ENCODE measurements at regions not wholly inside any gene's neighbourhood (a gene's known extent, or its start where the extent isn't known, plus 50 kb on each side); places are given as distances from the start of the nearest gene placed in this dataset.

DNA sequence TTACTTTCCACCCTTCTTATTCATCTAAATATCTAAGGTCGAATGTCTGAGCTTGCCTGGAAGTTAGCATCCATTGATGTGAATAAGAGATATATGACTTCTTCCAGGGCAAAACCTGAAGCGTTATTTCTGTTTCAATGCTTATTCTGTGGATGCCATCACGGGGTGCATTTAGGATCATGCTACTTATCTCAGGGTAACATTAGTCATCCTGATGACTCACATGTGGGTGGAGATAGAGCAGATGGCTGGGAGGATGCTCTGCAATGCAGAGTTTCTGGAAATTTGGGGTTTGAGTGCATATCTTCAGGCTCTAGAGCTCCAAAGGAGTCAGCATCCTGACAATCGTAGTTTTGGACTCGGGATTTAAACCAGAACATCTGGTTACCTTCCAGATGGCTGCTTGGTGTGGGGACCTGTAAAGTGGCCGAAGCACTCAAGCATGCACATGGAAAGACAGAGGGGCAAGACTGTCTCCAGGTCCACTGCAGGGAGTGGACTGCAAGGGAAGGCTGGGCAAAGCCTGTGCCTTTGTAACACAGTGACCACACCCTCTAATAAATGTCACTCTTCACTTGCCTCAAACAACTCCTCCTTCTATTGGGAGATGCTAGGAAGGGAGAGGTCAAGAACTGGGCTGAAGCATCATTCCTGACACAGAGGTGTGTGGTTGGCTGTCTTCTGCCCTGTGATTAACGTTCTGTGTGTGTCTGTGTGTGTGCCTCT is 175.2 kb upstream of the SALL1 start:
- DNase-seq (ENCODE audit: low read depth in 2 of 2) = no peak

DNA sequence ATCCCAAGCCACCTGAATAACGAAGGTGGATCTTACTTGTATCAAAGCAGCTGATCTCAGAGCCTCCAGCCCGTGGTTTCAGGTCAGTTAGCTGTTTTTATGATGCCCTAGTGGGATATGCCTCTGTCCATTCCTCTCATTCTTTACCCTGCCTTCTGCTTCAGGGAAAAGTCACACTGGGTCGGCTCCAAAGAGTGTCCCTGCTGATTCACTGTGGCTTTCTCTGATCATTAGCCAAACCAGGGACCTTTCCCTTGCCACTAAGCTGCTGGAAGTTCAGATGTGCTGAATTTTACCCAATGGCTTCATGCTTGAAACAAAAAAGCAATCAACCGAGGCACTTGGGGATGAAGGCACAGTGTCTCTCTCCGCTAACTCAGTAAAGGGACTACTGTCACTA is 170.2 kb upstream of the SALL1 start:
- no peak for DNase-seq (ENCODE audit: low read depth in 2 of 2)

DNA sequence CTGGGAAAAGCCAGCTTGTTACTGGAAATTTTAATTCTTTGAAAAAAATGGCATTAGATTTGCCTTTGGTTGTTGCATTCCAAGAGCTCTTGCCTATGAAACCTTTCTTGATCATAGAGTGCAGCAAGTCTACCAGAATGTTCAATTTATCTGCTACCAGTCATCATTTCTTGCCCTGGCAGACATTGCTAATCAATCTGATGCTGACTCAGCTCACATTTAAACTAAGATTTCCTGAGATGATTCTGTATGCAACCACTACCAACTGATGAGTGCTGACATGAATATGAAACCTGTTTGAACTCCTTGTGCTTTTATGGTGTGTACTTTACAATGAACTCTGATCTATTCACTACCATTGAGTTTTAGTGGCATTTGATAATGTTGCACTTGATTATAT is 166.5 kb upstream of the SALL1 start:
- DNase-seq (ENCODE audit: low read depth in 2 of 2) = no peak

DNA sequence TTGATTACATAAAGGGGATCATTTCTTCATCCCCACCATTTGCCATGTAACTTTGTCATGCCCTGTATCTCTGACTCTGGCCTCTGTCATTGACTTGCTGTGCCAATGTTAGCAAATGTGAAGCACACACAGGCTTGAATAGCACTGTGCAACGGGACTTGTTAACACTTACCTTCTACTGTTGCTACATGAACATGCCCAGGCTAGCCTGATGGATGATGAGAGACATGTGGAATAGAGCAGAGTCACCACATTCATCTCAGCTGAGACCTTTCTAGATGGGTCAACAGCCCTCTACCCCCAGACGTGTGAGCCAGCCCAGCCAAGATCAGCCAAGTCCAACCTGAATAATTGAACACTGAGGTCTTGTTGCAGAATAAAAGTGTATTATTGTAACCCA is 162.1 kb upstream of the SALL1 start:
- no peak for DNase-seq (ENCODE audit: low read depth in 2 of 2)

DNA sequence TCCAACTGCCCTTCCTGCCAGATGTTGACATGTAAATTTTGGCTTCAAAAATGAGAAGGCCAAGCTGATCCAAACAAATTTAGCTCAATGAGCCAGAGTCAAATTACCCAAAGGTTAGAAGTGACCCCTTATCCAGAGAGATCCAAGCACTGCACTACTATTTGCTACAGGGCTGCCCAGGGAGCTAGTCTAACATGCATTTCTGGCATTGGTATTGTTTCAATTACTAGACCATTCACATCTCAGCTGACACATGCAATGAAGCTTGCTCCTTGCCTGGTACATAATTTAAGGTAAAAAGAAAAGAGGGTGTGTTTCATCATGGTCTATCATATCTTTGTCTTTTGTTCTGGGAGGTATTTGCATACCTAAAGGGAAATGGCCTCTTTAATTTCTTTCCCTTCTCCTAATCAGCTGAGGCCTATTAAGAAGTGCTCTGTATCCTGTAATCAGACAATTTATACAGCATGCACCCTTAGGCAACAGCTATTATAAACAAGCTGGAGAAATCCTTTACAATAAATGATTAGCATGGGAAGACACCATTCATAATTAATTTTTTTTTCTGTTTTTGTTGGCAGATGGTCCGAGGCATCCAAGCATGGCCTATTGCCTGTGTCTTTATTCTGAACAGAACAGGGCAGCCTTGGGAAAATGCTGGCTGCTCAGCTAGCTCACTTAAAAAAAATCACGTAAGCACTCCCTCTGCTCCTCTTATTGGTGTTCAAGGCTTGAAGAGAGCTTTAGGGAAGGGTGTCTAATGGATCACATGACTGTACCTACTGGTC is 161.5 kb upstream of the SALL1 start:
- no peak for DNase-seq (ENCODE audit: low read depth in 2 of 2)

DNA sequence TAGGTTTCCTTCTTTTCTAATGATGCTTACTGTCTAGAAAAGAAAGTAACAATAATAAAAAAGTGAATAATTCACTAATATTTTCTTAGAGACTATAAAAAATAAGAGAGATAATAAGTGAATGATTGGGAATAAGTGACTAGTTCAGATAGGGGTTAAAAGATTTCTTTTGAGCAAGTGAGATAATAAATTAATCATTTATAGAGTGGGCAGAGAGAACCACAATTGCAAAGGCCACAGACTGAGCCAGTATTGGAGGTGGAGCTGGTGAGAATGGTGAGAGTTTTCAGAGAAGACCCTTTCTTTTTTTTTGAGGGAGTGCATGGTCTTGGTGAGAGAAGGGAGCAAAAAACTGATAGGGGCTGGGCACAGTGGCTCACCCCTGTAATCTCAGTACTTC is 159.1 kb upstream of the SALL1 start:
- DNase-seq (ENCODE audit: low read depth in 2 of 2) = no peak

DNA sequence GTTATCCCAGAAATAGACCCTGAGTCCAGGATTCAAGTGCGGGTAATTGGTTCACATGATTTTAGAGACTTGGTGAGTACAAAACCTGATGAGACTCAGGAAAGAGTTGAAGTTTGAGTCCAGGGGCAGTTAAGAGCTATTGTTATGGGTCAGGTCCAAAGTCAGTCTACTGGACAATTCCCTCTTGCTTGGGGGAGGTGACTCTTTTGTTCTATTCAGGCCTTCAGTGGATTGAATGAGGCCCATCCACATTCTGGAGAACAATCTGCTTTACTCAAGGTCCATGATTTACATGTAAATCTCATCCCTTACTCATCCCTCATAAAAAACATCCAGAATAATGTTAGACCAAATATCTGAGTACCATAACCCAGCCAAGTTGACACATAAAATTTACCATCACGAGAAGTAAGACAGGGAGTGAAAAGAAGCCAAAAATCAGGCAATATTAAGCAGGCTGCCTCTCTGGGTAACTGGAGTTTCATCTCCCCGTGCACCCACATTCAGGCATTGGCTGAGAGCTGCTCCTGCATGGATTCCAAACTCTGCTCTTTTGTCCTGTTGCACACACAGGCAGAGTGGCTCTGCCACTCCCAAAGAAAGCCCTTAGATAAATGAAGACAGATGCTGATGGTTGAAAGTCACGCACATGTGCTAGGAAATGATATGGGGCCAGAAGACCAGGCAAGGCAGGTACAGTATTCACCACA is 156.0 kb upstream of the SALL1 start:
- no peak for DNase-seq (ENCODE audit: low read depth in 2 of 2)

DNA sequence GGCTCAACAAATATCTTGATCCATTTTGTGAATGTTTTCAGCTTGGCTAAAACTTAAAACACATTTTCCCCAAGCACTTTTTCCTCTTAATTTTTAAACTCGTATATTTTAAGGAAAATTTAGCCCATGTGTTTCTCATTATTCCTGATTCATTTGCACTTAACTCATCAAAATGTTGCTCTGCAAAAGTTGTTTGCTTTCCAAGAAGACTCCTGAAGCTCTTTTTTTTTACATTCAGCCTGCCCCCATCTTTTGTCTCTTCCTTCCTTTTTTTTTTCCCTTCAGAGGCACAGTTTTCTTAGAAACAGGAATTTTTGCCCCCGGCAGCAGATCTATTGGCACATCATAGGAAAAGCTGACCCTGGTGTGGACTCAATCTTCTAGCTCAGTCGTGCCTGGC is 155.0 kb upstream of the SALL1 start:
- no peak for DNase-seq (ENCODE audit: low read depth in 2 of 2)

DNA sequence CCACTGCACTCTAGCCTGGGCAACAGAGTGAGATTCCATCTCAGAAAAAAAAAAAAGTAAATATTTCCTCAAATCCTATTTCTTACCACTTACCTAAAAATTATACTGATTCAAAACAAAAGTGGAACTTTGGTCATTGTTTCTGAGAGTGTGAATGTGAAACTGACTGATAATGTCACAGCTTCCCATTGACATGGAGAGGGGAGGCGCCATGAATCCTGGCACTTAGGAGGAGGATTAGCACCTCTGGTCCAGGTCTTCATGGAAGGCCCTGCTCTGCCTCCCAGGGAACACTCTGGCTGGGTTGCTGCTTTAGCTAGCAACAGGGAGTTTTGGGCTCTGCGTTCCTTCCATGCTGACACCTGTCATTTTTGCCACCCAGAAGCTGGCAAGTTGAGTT is 154.3 kb upstream of the SALL1 start:
- no peak for DNase-seq (ENCODE audit: low read depth in 2 of 2)

DNA sequence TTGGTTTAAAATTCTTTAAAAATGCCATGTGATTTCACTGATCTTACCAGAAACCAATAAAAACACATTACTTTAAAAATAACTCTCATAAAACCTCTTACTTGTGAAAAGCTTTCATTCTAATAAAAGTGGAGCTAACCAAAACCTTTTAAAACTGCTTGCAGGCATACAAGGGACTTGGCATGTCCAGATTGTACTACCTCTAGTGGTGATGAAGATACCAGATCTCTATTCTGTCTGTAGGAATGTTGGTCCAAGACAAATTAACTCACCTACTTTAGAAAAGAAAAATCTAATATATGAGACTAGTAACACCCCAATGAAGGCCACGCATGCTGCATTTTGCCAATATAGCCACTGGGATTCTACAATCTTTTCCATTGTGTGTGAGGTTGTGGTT is 151.0 kb upstream of the SALL1 start:
- no peak for DNase-seq (ENCODE audit: low read depth in 2 of 2)

DNA sequence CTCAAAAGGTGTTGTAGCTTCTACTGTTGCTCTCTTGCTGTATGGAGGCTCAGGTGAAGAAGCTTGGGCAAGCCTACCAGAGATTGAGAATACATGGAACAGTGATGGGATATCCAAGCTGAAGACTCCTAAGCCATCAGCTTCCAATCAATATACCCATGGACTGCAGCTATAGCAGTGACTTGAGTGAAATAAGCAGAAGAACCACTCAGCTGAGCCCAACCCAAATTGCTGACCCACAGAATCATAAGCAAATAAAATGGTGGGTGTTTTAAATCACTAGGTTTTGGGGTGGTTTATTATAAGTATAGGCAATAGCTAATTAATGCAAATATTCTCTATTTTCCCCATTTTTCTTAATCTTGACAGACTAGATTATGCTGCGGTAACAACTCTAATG is 147.7 kb upstream of the SALL1 start:
- no peak for DNase-seq (ENCODE audit: low read depth in 2 of 2)

DNA sequence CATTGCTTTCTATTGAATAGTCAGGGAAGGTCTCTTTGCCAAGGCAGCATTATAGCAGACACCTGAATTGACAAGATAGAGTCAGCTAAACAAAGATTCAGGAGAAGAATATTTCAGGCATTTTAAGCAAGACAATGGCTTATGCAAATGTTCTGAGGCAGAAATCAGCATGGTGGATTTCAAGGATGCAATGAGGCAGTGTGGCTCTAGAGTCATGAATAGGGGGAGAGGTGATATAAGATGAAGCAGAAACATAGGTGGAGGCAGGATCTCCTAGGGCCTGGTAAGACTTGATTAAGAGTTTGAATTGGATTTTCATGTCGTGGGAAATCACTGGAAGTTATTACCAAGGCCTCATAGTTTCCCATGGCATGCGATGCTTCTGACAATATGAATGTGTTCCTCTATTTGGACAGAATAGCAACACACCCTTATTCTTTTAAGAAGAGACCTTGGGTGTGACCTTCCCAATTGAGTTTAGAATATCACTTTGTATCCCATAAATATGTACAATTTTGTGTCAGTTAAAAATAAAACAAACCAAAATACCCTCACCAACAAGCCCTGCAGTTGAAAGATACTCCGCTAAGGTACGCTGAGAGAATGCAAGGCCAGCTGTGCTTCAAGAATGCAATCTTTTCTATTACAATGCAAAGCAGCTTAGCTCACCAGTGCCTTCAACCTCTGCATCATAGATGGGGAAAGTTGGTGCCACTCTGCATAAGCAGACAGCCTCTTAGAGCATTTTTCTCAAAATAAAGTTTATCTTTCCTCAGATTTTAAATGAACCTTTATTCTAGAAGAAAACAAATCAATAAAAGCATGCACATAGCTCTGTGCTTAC is 139.6 kb upstream of the SALL1 start:
- DNase-seq (ENCODE audit: low read depth in 2 of 2) = no peak

DNA sequence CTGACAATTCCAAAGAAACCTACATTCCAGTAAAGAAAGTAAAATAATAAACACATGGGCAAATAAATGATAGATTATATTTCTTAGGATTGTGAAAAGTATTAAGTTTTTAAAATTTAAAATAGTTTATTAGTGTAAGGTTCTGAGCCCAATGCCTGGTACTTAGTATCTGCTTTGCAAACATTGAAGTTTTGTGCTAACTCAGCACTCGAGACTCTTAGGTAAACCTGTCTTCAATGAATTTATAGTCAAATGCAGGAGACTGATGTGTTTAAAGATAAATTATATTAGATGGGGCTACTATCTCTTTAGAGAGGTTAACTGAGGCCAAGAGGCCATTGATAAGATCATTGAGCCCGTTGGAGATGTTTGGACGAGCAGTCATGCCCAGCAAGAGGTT is 138.3 kb upstream of the SALL1 start:
- DNase-seq (ENCODE audit: low read depth in 2 of 2) = no peak

DNA sequence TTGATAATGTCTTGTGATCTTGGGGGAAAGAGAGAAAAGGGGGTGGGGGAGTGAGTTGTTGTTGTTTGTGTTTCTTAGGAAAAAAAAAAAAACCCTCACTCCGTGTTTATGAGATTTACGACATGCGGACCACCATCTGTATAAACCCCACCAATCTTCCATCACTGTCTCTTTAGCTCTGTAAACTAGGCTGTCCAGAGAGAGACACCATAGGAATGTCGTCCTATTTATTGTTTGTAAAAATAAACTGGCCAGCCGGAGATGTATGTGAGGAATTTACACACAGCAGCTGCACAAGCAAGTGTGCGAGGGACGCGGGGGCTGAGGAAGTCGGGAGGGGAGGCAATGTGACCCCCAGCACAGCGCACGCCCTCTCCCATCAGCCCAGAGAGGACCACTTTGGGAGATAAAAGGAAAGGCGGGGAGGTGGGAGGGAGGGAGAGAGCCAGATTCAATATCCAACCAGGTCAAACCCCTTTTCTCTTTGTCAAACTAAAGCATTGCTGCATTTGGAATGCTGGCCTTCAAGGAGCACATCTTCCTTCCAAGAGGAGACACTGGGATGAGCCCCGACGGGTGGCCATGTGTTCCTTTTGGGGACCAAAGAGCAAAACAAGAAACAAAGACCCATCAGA is 136.2 kb upstream of the SALL1 start:
- DNase-seq (ENCODE audit: low read depth in 2 of 2) = no peak

DNA sequence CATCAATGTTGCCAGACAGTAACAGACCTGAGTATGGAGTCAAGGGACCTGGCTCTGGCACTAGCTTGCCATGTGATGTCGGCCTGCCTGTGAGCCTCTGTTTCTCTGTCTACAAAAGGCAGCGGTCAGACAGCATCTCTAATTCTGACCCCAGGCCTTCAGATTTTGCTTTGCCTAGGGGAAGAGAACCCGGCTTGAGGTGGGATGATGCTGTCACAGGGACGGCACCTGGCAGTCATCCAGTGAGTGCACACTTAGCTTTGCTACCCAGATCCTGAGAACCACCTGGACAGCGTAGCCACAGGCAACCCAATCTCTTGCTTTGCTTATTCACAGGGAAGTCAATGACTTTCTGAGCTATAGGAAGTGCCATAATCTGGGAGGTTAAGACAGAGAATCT is 135.2 kb upstream of the SALL1 start:
- no peak for DNase-seq (ENCODE audit: low read depth in 2 of 2)

DNA sequence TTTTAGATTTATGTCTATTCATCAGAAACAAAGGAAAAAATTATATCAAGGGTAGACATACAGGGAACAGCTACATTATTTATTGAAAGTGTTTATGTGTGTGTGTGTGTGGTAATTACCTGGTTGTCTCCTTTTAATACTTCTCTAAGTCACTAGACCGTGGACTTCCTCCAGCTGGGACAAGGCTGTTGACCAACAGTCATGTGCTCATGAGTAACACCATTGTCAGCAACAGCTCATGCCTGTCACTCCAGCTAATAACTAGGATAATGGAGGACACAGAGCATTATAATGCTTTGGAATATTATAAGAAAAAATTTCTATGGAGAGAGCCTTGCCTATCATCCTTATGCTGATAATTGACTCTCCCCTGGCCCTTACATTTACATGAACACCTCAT is 125.3 kb upstream of the SALL1 start:
- no peak for DNase-seq (ENCODE audit: low read depth in 2 of 2)

DNA sequence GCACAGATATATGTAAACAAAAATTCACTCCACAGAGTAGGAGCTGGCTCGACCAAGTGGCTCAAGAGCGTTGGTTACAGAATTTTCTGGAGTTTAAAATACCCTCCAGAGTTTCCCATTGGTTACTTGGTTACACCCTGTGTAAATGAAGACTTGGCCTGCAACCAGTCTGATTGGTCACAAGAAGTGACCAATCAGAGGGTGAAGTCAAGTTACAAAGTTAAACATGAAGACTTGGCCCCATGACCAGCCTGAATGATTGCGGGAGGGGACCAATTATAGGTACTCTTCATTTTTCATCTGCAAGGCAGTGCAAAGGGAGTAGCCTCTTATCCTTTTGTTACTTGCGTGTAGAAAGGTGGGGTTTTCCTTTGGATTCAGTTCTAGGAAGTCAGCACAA is 121.3 kb upstream of the SALL1 start:
- DNase-seq (ENCODE audit: low read depth in 2 of 2) = no peak

DNA sequence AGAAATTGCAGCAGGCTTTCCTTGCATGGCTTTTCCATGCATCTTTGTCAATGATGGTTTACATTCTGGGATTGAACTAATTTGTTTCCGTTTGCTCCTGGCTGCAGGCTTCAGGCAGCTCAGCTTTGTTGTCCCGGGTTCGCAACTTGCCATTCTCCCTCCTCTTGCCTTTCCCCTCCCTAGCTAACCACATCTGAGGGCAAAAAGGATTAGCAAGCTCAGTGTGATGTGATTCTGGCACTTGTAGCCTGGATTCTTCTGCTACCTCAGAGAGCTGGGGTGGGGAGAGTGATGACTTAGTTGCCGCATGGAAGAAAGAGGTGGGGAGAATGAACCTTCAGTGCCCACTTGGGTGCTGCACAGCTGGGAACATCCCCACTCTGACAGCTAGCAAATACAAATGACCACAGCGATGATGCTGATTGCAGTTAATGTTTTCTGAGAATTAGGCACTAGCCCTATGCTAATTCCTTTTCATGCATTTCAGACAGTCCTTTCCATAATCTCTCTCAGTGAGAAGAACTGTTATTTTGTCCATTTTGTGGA is 120.2 kb upstream of the SALL1 start:
- no peak for DNase-seq (ENCODE audit: low read depth in 2 of 2)

DNA sequence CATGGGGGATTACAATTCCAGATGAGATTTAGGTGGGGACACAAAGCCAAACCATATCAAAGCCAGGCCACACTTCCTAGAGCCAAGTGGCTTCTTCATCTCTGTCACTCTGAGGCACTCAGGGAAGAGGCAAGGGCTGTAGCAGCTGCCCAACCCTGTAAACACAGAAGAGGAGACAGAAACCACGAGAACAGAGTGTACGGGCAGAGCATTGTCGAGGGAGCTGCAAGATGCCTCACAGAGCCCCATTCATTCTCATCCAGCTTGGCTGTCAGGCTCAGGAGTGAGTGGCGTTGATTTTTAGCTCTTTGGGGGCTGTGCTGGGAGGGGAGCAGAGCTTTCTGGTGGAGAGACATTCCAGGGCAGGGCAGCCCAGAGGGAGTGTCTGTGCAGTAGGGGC is 117.2 kb upstream of the SALL1 start:
- no peak for DNase-seq (ENCODE audit: low read depth in 2 of 2)

DNA sequence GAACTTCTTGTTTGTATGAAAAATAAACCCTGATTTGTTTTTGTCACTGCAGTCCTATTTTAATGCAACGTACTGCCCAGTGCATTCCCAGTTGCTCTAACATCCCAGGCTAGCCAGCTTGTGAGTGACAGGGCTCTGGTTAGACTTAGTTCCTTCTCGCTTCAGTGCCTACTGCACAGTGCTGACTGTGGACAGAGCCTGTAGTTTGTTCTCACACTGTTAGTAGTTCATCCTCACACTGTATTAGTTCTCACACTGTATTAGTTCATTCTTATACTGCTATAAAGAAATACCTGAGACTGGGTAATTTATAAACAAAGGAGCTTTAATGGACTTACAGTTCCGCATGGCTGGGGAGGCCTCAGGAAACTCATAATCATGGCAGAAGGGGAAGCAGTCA is 116.6 kb upstream of the SALL1 start:
- no peak for DNase-seq (ENCODE audit: low read depth in 2 of 2)

DNA sequence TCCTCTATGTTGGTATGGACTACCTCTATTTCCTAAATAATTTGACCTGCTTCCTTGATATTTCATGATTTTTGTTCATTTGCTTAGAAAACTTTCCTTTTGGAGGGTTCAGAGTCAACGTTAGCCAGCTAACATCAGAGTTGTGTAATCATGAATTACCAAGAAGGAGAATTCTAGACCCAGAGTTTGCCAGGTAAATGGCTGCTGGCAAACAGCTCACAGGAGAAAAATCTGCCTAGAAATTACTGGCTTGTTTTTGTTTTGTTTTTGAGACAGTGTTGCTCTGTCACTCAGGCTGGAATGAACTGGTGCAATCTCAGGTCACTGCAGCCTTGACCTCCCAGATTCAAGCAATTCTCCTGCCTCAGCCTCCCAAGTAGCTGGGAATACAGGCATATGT is 111.4 kb upstream of the SALL1 start:
- DNase-seq (ENCODE audit: low read depth in 2 of 2) = no peak
